Epithelial cell of prostate (primary cell): ENCODE measurements at regions not wholly inside any gene's neighbourhood (a gene's known extent, or its start where the extent isn't known, plus 50 kb on each side); places are given as distances from the start of the nearest gene placed in this dataset.
A peak's percentile ranks its signal among the peaks of the same experiment; 100 is the strongest.

Experiments
- DNase-seq: peaks from one replicate; pipeline ENCODE4 v3.0.0-alpha.2; 2011; ENCODE audit warnings: low read depth, low spot score
- H3K27ac ChIP-seq: fragments of 450-650 bp; 2 replicates; pipeline ENCODE4 v1.5.1; 2017; ENCODE audit warnings: mild to moderate bottlenecking

DNA sequence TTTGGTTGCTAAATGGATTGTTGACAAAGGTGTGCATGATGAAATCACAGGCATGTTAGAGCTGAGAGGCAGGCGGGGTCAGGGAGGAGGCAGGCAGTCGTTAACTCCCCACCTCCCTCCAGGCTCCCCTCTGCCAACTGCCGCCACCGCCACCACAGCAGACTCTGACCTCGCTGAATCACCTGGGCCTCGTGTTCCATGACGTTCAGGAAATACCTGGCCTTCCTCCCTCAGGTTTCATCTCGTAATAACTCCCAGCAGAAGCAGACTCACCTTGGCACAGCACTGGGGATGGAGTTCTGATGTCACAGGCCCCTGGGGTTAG is 198.5 kb downstream of the KATNAL1 start:
- DNase-seq, result peak; percentile 98
- peak overlapping the region; percentile 71 for H3K27ac ChIP-seq

GRCh38 chr13:30108216-30108912 is 199.0 kb downstream of the KATNAL1 start:
- H3K27ac ChIP-seq, result peak overlapping the region; percentile 71
- DNase-seq, result no peak

DNA sequence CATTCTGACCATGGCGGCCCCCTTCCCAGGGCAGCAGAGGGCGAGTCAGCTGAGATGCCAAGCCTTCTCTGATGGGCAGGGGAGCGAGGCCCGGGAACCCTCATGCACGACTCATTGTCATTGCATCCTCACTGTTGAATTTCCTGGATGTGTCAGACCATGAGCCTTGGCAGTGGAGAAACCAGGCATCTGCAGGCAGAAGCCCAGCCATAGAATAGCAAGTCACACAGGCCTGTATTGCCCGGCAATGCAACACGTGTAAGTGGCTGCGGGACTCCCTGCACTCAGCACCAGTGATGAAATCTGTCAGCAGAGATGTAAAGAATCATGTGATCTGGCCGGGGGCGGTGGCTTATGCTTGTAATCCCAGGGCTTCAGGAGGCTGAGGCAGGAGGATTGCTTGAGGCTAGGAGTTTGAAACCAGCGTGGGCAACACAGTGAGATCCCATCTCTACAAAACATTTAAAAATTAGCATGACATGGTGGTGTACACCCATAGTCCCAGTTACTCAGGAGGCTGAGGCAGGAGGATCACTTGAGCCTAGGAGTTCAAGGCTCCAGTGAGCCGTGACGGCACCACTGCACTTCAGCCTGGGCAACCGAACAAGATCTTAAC is 199.7 kb downstream of the KATNAL1 start:
- peak overlapping the region; percentile 71 for H3K27ac ChIP-seq
- peak; percentile 56 for DNase-seq

DNA sequence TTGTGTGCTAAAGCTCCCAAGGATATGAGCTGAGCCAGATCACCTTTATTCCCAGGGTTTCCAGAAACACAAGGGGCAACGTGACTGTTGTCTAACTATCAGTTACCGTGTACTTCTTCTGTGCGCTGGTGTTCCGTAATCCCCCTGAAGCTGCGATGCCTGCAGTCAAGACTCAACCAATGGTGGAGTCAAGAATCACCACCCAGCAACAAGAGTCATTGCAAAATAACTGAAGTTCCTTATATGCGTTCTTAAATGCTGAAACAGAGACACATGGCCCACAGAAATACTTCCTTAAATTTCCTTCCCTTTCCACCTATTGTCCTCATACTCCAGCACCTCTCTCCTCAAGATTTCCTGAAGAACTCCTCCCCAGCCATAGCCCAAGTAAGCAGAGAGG is 200.2 kb downstream of the KATNAL1 start:
- H3K27ac ChIP-seq, result peak overlapping the region; percentile 71
- no peak for DNase-seq

DNA sequence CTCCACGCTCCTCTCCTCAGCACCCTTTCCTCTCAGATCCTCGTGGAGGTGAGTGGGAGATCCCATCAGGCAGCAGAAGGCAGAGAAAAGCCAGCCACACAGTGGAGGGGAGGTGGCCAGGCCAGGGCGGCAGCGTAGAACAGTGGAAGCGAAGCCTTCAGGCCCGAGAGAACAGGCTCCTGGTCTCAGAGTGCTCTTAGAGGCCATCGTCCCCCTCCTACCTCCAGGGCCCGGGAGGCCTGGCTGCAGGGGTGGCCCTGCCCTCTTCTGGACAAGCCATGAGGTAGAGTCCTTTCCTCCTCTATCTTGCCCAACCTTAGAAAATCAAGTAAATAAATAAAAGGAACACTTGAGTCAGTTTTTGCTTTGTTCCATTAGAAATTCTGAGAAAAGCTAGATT is 202.0 kb downstream of the KATNAL1 start:
- no peak overlapping the region for H3K27ac ChIP-seq
- no peak for DNase-seq

GRCh38 chr13:30103161-30103840 is 204.1 kb downstream of the KATNAL1 start:
- H3K27ac ChIP-seq, result no peak overlapping the region
- DNase-seq, result no peak

DNA sequence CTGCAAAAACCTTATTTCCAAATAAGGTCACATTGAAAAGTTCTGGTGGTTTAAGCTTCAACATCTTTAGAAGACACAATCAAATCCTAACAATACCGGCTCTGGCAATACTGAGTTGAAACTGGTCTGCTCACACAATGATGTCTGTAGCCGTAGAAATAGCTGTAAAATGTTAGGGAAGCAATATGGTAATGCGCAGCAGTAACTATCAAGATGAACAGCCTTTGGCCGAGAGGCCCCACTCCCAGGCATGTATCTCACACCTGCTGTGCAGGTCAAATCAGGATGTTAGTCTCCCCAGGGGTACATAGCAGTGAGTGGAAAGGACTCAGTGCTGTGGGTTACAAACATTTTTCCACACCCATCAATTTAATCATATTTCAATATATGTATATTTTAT is 207.1 kb downstream of the KATNAL1 start:
- no peak overlapping the region for H3K27ac ChIP-seq
- no peak for DNase-seq

- DNase-seq, result no peak
These were observed 209.7 kb downstream of the KATNAL1 start for GRCh38 chr13:30097701-30098100.

GRCh38 chr13:30097089-30097488 is 210.3 kb downstream of the KATNAL1 start:
- no peak for DNase-seq

More at GRCh38 chr13:30097701-30098100, 209.7 kb downstream of the KATNAL1 start:
- H3K27ac ChIP-seq, result no peak overlapping the region

GRCh38 chr13:30094015-30094414 is 213.3 kb downstream of the KATNAL1 start:
- no peak for DNase-seq
- H3K27ac ChIP-seq, result no peak overlapping the region

More at GRCh38 chr13:30097089-30097488, 210.3 kb downstream of the KATNAL1 start:
- no peak overlapping the region for H3K27ac ChIP-seq

GRCh38 chr13:30093236-30093635 is 214.1 kb downstream of the KATNAL1 start:
- H3K27ac ChIP-seq, result no peak overlapping the region
- no peak for DNase-seq

DNA sequence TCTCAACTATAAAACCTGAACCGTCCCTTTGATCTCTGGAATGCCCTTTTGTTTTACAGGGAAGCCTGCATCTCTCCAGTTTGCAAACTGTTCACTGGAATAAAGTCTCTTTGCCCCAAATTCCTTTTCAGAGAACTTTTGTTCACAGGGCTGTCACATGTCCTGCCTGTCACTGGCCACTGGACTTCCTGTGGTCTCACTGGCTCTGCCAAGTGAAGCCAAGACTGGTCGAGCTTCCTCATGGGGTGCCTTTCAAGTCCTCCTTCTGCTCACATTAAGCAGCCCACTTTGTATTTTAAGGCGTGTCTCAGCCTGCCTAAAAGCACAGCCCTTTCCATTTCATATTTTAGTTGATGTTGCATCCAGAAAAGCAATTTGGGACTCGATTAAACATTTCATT is 215.7 kb downstream of the KATNAL1 start:
- no peak for DNase-seq
- H3K27ac ChIP-seq, result no peak overlapping the region

DNA sequence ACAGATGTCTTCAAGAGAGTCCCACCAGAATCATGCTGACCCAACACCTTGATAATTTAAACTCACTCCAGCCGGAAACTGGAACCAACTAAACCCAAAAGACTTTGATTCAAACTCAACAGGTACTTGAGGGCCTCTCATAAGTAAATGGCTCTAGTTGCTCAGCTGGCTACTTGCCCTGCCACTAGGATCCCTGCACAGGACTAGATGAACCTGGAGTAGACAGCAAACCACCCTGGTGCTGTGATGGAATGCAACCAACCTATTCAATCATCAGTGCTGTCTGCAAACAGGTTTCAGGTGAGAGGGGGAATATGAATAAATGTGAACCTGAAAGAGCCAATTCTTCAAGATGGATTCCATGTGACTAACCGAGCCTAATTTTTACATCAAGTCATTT is 216.3 kb downstream of the KATNAL1 start:
- no peak overlapping the region for H3K27ac ChIP-seq
- DNase-seq, result no peak

GRCh38 chr13:30088312-30088855 is 219.0 kb downstream of the KATNAL1 start:
- no peak for DNase-seq
- no peak overlapping the region for H3K27ac ChIP-seq

DNA sequence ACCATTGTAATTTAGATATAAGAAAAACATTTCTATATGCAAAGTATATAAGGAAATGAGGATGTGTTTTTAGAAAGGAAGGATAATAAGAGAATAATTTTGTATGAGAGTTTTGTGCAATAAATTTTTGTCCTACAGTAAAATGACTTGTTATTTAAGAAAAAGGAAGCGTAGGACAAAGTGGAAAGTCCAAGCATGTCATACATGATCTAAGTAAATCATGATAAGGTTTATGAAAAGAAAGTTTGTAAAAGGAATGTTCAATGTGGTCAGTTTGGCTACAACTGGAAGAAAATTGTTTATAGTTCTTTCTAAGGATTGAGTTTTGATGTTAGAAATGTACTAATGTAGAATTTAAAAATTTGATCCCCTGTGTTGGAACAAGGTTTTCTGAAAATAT is 222.3 kb downstream of the KATNAL1 start:
- no peak for DNase-seq
- H3K27ac ChIP-seq, result no peak overlapping the region

GRCh38 chr13:30082391-30082790 is 225.0 kb downstream of the KATNAL1 start:
- no peak for DNase-seq
- no peak overlapping the region for H3K27ac ChIP-seq

DNA sequence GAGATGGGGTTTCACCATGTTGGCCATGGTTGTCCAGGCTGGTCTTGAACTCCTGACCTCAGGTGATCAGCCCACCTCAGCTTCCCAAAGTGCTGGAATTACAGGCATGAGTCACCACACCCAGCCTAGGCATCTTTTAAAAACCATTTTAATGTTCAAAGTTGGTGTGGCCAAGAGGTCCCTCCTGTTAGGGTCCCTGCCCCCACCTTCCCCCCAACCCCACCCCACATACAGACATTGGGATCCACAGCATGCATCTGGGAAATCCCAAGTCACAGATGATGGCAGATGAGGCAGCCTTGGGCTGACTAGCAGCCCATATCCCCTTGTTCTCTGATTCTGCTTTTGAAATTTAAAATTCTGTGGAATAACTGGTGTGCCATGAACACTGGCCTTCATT is 226.0 kb downstream of the KATNAL1 start:
- no peak for DNase-seq
- H3K27ac ChIP-seq, result no peak overlapping the region

- H3K27ac ChIP-seq, result no peak overlapping the region
- DNase-seq, result no peak
These were observed 227.8 kb downstream of the KATNAL1 start for GRCh38 chr13:30079501-30079900.

DNA sequence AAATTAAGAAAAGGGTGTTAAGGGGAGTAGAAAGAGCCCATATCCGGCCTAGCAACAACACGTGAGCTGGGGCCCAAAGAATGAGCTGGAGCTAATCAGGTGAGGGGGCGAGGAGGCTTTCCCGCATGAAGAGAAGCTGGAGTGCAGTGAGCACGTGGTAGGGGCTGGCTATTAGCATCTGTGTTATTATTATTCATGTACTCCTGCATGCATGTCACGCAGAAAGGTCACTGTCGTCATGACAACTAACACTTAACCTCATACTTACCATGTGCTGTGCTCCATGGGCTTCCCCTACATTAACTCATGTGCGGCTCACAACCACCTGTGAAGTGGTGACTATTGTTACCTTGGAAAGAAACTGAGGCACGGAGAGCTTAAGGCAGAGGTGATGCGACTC is 227.6 kb upstream of the UBL3 start:
- no peak for DNase-seq
- H3K27ac ChIP-seq, result no peak overlapping the region

GRCh38 chr13:30077240-30077735 is 226.9 kb upstream of the UBL3 start:
- no peak for DNase-seq
- H3K27ac ChIP-seq, result no peak overlapping the region

DNA sequence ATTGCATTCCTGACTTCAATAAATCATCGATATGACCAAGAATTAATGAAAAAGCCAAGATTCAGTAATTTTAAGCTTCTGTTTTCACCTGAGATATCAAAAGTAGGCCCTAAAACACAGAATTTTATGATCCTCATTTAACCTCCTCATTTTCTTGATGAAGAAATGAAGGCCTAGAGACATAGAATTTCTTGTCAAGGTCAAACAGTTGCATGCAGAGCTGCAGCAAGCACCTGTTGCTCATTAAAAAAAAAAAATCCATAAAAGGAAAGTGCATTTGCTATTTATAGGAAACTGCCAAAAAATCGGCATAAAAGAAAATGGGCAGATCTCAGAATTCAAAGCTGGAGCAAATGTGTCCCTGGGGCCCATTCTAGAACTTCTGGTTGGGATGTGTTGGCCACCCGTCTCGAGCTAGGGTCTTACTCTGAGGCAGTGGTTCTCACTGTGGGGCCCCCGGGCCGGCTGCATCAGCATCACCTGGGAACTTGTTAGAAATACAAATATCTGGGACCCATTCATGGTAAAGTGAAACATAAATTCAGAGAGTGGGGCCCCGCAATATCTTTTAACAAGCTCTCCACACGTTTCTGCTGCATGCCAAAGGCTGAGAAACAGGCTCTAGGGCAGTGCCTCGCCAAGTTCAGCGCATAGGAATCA is 224.7 kb upstream of the UBL3 start:
- DNase-seq, result no peak
- H3K27ac ChIP-seq, result no peak overlapping the region
